DND-41 (cell line): ENCODE measurements at regions not wholly inside any gene's neighbourhood (a gene's known extent, or its start where the extent isn't known, plus 50 kb on each side); places are given as distances from the start of the nearest gene placed in this dataset.

Experiments
- ATAC-seq: fragments of 200-7000 bp; cut with Tn5 transposase; 3 replicates; pipeline ENCODE4 v1.9.1; 2021; ENCODE audit warnings: low read depth; ENCODE audit not compliant: insufficient read depth
- DNase-seq: peaks from one replicate; pipeline ENCODE4 v3.0.0-alpha.2; 2020
- H2AFZ ChIP-seq: 2 replicates; pipeline ENCODE4 v1.6.0; 2012; ENCODE audit warnings: low read depth, low read length
- H3K27ac ChIP-seq: 2 replicates; pipeline ENCODE4 v1.5.1; 2012; ENCODE audit warnings: low read length, inconsistent platforms
- H3K27me3 ChIP-seq: fragments of 200-600 bp; sonication (generic); 2 replicates; pipeline ENCODE4 v1.6.0; 2012; ENCODE audit warnings: low read length, mild to moderate bottlenecking, inconsistent platforms; ENCODE audit not compliant: insufficient read depth, poor library complexity
- H3K36me3 ChIP-seq: 2 replicates; pipeline ENCODE4 v1.5.1; 2012; ENCODE audit warnings: low read length, inconsistent platforms; ENCODE audit not compliant: insufficient read depth
- H3K4me1 ChIP-seq: 2 replicates; pipeline ENCODE4 v1.5.1; 2012; ENCODE audit warnings: mild to moderate bottlenecking, low read length; ENCODE audit not compliant: insufficient read depth
- H3K4me2 ChIP-seq: 2 replicates; pipeline ENCODE4 v1.6.0; 2012; ENCODE audit warnings: mild to moderate bottlenecking, moderate library complexity, low read length, inconsistent platforms; ENCODE audit not compliant: insufficient read depth
- H3K4me3 ChIP-seq, 2 experiments: fragments of 200-600 bp in 1 of 2; shearing (Covaris generic) in 1 of 2; 2 replicates each; pipeline ENCODE4 v1.5.1; 2012 to 2016; ENCODE audit warnings: inconsistent platforms in 2 of 2, low read length in 2 of 2, mild to moderate bottlenecking in 2 of 2, low read depth in 1 of 2, moderate library complexity in 1 of 2
- H3K79me2 ChIP-seq: 2 replicates; pipeline ENCODE4 v1.6.0; 2012; ENCODE audit warnings: low read length, inconsistent platforms; ENCODE audit not compliant: insufficient read depth
- H3K9ac ChIP-seq: 2 replicates; pipeline ENCODE4 v1.6.0; 2012; ENCODE audit warnings: low read depth, mild to moderate bottlenecking, inconsistent platforms, low read length, moderate library complexity
- H3K9me3 ChIP-seq: 2 replicates; pipeline ENCODE4 v1.5.1; 2012; ENCODE audit warnings: low read length, moderate library complexity, mild to moderate bottlenecking, inconsistent platforms; ENCODE audit not compliant: insufficient read depth, severe bottlenecking
- H4K20me1 ChIP-seq: 2 replicates; pipeline ENCODE4 v1.6.0; 2012; ENCODE audit warnings: low read length; ENCODE audit not compliant: insufficient read depth
- EZH2 ChIP-seq: IDR thresholded peaks from 3 replicates; pipeline ENCODE4 v1.6.1; 2012; ENCODE audit warnings: borderline replicate concordance, low read depth, mild to moderate bottlenecking, moderate library complexity, low read length, inconsistent platforms; ENCODE audit not compliant: severe bottlenecking
- TF ChIP-seq, protein P1 (sequence below): IDR thresholded peaks from 2 replicates; pipeline ENCODE4 v1.5.1; 2012; ENCODE audit warnings: borderline replicate concordance, low read length, moderate library complexity, mild to moderate bottlenecking; ENCODE audit not compliant: poor library complexity, severe bottlenecking; ENCODE audit errors: extremely low read depth

DNA sequence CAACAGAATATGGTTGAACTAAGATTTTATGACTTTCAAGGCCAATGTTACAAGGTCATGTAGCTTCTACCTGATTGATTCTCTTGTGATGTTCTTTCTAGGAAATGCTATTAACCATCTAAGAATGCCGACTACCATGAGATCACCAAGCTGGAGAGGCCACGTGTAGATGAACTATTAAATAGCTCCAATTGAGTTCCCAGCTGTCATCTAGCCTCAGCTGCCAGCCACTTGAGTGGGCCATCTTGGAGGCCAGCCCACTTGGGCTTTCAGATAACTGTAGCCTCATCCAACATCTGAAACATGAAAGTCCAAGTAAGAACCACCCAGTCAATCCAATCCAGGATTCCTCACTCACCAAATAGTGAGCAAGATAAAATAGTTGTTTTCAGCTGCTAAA lies 376.9 kb upstream of the TMEFF2 start:
- no peaks in the 10 kb centered on the region for H3K4me1 ChIP-seq
- H3K79me2 ChIP-seq: no peaks in the 10 kb centered on the region
- ATAC-seq: no peak
- no peak overlapping the region for H3K4me3 ChIP-seq
- no peak overlapping the region for H2AFZ ChIP-seq
- H3K4me2 ChIP-seq: no peak overlapping the region
- TF ChIP-seq EZH2: no peak
- TF ChIP-seq, protein P1, sequence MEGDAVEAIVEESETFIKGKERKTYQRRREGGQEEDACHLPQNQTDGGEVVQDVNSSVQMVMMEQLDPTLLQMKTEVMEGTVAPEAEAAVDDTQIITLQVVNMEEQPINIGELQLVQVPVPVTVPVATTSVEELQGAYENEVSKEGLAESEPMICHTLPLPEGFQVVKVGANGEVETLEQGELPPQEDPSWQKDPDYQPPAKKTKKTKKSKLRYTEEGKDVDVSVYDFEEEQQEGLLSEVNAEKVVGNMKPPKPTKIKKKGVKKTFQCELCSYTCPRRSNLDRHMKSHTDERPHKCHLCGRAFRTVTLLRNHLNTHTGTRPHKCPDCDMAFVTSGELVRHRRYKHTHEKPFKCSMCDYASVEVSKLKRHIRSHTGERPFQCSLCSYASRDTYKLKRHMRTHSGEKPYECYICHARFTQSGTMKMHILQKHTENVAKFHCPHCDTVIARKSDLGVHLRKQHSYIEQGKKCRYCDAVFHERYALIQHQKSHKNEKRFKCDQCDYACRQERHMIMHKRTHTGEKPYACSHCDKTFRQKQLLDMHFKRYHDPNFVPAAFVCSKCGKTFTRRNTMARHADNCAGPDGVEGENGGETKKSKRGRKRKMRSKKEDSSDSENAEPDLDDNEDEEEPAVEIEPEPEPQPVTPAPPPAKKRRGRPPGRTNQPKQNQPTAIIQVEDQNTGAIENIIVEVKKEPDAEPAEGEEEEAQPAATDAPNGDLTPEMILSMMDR: no peak
- no peak overlapping the region for H3K27ac ChIP-seq
- no peaks in the 10 kb centered on the region for H3K36me3 ChIP-seq
- no peaks in the 10 kb centered on the region for H3K9me3 ChIP-seq
- DNase-seq: no peak
- H4K20me1 ChIP-seq: no peaks in the 10 kb centered on the region
- no peaks in the 10 kb centered on the region for H3K27me3 ChIP-seq
- H3K9ac ChIP-seq: no peak overlapping the region

DNA sequence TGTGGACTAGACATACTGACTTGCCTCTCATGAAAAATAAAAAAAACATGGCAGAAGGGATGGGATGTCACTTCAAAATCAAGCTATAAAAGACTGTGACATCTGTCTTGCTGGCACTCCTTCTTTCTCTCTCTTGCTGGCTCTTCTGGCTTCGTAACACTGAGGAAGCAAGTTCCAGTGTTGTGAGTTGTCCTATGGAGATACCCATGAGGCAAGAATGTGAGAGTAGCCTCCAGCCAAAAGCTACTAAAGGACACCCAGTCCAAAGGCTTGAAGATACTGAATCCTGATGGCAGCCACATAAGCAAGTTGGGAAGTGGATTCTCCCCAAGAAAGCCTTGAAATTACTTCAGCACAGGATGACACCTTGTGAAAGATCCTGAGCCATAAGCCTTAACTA lies 376.1 kb upstream of the TMEFF2 start:
- Histone ChIP-seq H3K4me2 (no peak overlapping the region), H2AFZ (no peak overlapping the region), H3K4me1 (no peaks in the 10 kb centered on the region), H4K20me1 (no peaks in the 10 kb centered on the region), H3K4me3 (no peak overlapping the region), H3K36me3 (no peaks in the 10 kb centered on the region), H3K27me3 (no peaks in the 10 kb centered on the region), H3K27ac (no peak overlapping the region), H3K79me2 (no peaks in the 10 kb centered on the region), H3K9me3 (no peaks in the 10 kb centered on the region), H3K9ac (no peak overlapping the region)
- TF ChIP-seq, protein P1: no peak
- TF ChIP-seq EZH2: no peak
- no peak for DNase-seq
- no peak for ATAC-seq

DNA sequence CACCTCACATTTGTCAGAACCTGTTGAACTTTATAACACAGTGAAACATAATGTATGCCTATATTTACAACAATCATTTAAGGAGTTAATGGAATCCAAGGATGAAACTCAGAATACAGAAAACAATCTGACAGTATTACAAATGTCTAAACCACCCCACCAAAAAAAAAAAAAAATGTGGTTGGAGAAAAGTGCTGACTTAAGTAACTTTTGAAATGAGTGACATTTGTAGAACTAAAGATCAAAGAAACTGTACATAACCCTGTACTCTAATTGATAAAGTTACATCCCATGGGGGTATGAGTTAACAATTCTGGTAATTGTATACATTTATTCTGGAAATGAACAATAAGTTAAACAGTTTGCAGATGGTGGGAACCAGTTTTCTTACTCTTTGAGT lies 372.1 kb upstream of the TMEFF2 start:
- ATAC-seq: no peak
- no peaks in the 10 kb centered on the region for H3K79me2 ChIP-seq
- TF ChIP-seq, protein P1: no peak
- TF ChIP-seq EZH2: no peak
- H3K27me3 ChIP-seq: no peaks in the 10 kb centered on the region
- no peaks in the 10 kb centered on the region for H3K36me3 ChIP-seq
- no peaks in the 10 kb centered on the region for H3K4me1 ChIP-seq
- no peak for DNase-seq
- H4K20me1 ChIP-seq: no peaks in the 10 kb centered on the region
- H3K27ac ChIP-seq: no peak overlapping the region
- H3K4me2 ChIP-seq: no peak overlapping the region
- no peak overlapping the region for H3K4me3 ChIP-seq
- no peak overlapping the region for H3K9ac ChIP-seq
- H2AFZ ChIP-seq: no peak overlapping the region
- H3K9me3 ChIP-seq: no peaks in the 10 kb centered on the region

DNA sequence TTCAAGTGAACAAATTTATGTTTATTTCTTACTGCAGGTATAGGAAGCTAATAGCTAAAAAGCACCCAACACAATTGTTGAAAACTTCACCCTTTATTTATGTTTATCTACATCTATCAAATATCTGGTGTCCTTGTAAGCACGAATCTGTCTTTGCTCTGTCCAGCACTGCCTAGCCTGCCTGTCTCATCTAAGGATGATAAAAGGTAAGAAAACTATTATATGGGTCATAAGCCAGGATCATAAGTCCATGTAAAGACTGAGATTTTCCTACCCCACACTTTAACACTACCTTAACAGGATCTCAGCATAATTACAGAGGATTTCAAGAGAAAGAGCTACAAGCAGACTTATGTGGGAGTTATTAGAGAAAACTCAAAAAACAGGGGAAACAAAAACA lies 365.6 kb upstream of the TMEFF2 start:
- Histone ChIP-seq H3K4me2 (no peak overlapping the region), H3K4me3 (no peak overlapping the region), H3K4me1 (no peaks in the 10 kb centered on the region), H3K27ac (no peak overlapping the region), H3K9ac (no peak overlapping the region), H3K79me2 (no peaks in the 10 kb centered on the region), H3K27me3 (no peaks in the 10 kb centered on the region), H2AFZ (no peak overlapping the region), H4K20me1 (no peaks in the 10 kb centered on the region), H3K9me3 (no peaks in the 10 kb centered on the region), H3K36me3 (no peaks in the 10 kb centered on the region)
- DNase-seq (no peak), ATAC-seq (no peak)
- TF ChIP-seq, protein P1: no peak
- TF ChIP-seq EZH2: no peak
